Osteocyte (in vitro differentiated cells): ENCODE measurements at regions not wholly inside any gene's neighbourhood (a gene's known extent, or its start where the extent isn't known, plus 50 kb on each side); places are given as distances from the start of the nearest gene placed in this dataset.

ENCODE experiments used
- DNase-seq: peaks from one replicate; pipeline ENCODE4 v3.0.0; 2021; ENCODE audit warnings: mixed read lengths; ENCODE audit not compliant: unreplicated experiment; ENCODE audit errors: extremely low spot score
- H3K27ac Mint-ChIP-seq: one replicate; pipeline ENCODE4 v1.8.0; 2021; ENCODE audit warnings: mild to moderate bottlenecking, mixed read lengths; ENCODE audit not compliant: unreplicated experiment
- H3K27me3 Mint-ChIP-seq: one replicate; pipeline ENCODE4 v1.8.0; 2021; ENCODE audit warnings: mixed read lengths; ENCODE audit not compliant: unreplicated experiment
- H3K36me3 Mint-ChIP-seq: one replicate; pipeline ENCODE4 v1.8.0; 2021; ENCODE audit warnings: mixed read lengths; ENCODE audit not compliant: unreplicated experiment
- H3K4me1 Mint-ChIP-seq: one replicate; pipeline ENCODE4 v1.8.0; 2021; ENCODE audit warnings: mixed read lengths; ENCODE audit not compliant: unreplicated experiment
- H3K4me3 Mint-ChIP-seq: one replicate; pipeline ENCODE4 v1.8.0; 2021; ENCODE audit warnings: mild to moderate bottlenecking, moderate library complexity, mixed read lengths; ENCODE audit not compliant: unreplicated experiment
- H3K9me3 Mint-ChIP-seq: one replicate; pipeline ENCODE4 v1.8.0; 2021; ENCODE audit warnings: mixed read lengths; ENCODE audit not compliant: unreplicated experiment
- CTCF ChIP-seq: fragments of 200-600 bp; sonication (generic); IDR thresholded peaks from 2 replicates; pipeline ENCODE4 v1.5.0; 2021; ENCODE audit warnings: antibody characterized with exemption, mild to moderate bottlenecking, moderate library complexity

GRCh38 chr12:124504273-124505000 lies 63.0 kb downstream of the NCOR2 start:
- no peaks in the 10 kb centered on the region for H3K9me3 Mint-ChIP-seq
- H3K36me3 Mint-ChIP-seq = peaks cover 9% of the 10 kb centered on the region
- H3K27me3 Mint-ChIP-seq = no peaks in the 10 kb centered on the region
- H3K4me1 Mint-ChIP-seq = peaks cover 84% of the 10 kb centered on the region
- no peak overlapping the region for H3K4me3 Mint-ChIP-seq
- peak overlapping the region; percentile 31 for H3K27ac Mint-ChIP-seq
- TF ChIP-seq CTCF = no peak
- no peak for DNase-seq

- Mint-ChIP-seq H3K27ac (no peak overlapping the region), H3K4me3 (no peak overlapping the region), H3K9me3 (no peaks in the 10 kb centered on the region), H3K27me3 (no peaks in the 10 kb centered on the region), H3K36me3 (peaks cover 9% of the 10 kb centered on the region), H3K4me1 (peaks cover 84% of the 10 kb centered on the region)
- TF ChIP-seq CTCF = no peak
- DNase-seq = no peak
These were observed 64.1 kb downstream of the NCOR2 start for GRCh38 chr12:124503305-124503704.

- no peak for TF ChIP-seq CTCF
- no peak overlapping the region for H3K27ac Mint-ChIP-seq
- H3K36me3 Mint-ChIP-seq = peaks cover 9% of the 10 kb centered on the region
- H3K4me3 Mint-ChIP-seq = no peak overlapping the region
- peaks cover 83% of the 10 kb centered on the region for H3K4me1 Mint-ChIP-seq
- DNase-seq = no peak
- H3K9me3 Mint-ChIP-seq = no peaks in the 10 kb centered on the region
- H3K27me3 Mint-ChIP-seq = no peaks in the 10 kb centered on the region
These were observed 65.0 kb downstream of the NCOR2 start for GRCh38 chr12:124502379-124502778.

GRCh38 chr12:124501827-124502226 lies 65.6 kb downstream of the NCOR2 start:
- Mint-ChIP-seq H3K27ac (peak overlapping the region; percentile 57), H3K36me3 (peaks cover 9% of the 10 kb centered on the region), H3K4me3 (no peak overlapping the region), H3K4me1 (peaks cover 80% of the 10 kb centered on the region), H3K27me3 (no peaks in the 10 kb centered on the region), H3K9me3 (no peaks in the 10 kb centered on the region)
- no peak for DNase-seq
- TF ChIP-seq CTCF = no peak

GRCh38 chr12:124501112-124501561 lies 66.3 kb downstream of the NCOR2 start:
- Mint-ChIP-seq H3K4me3 (no peak overlapping the region), H3K27me3 (no peaks in the 10 kb centered on the region), H3K9me3 (no peaks in the 10 kb centered on the region), H3K27ac (peak overlapping the region; percentile 57), H3K4me1 (peaks cover 76% of the 10 kb centered on the region), H3K36me3 (peaks cover 9% of the 10 kb centered on the region)
- TF ChIP-seq CTCF = no peak
- no peak for DNase-seq
